Sigmoid colon (tissue), 3 donors: ENCODE measurements at regions not wholly inside any gene's neighbourhood (a gene's known extent, or its start where the extent isn't known, plus 50 kb on each side); places are given as distances from the start of the nearest gene placed in this dataset.

Source experiments
- POLR2A ChIP-seq, 2 donors: fragments of 450-650 bp; IDR thresholded peaks; one replicate each; pipeline ENCODE4 v1.6.1; 2016; ENCODE audit warnings: antibody characterized with exemption in 2 of 2, mild to moderate bottlenecking in 2 of 2, moderate library complexity in 2 of 2
- TF ChIP-seq, protein P1 (sequence below), 4 experiments: fragments of 450-650 bp in 3 of 4; fragments of 200-600 bp in 1 of 4; IDR thresholded peaks; one replicate each; pipeline ENCODE4 v1.5.1; 2016 to 2019; ENCODE audit warnings: antibody characterized with exemption in 4 of 4, mild to moderate bottlenecking in 3 of 4, moderate library complexity in 2 of 4

DNA sequence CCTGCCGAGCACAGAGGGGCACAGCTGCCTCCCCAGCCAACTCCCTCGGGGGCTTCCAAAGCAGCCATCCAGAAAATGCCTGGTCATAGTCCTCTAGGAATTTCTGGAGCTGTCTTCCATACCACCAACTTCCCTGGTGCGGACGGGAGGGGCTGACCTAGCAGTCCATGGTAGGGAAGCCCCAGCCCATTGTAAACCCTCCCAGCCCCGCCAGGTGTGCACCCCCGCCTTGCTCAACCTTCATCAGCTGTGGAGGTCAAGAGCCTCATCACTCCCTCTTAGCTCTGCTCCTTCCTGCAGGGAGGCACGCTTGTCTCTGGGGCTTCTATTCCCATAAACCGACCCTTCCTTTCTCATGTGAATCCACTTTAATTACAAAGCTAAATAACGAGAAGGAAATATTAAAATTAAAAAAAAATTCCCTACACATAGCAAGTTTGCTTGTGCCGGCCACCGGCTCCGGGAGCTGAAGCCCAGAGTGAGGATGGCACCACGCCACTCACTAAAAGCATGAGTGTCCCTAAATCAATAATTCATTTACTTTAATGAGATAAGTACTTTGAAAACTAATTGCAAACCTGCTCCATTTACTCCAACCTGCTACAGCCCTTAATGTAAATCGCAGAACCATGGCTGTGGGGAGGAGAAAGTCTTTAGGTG, 181.4 kb downstream of the ENGASE start:
- TF ChIP-seq POLR2A (IDR thresholded peaks at IDR 0.05) = no peak
- TF ChIP-seq, protein P1, sequence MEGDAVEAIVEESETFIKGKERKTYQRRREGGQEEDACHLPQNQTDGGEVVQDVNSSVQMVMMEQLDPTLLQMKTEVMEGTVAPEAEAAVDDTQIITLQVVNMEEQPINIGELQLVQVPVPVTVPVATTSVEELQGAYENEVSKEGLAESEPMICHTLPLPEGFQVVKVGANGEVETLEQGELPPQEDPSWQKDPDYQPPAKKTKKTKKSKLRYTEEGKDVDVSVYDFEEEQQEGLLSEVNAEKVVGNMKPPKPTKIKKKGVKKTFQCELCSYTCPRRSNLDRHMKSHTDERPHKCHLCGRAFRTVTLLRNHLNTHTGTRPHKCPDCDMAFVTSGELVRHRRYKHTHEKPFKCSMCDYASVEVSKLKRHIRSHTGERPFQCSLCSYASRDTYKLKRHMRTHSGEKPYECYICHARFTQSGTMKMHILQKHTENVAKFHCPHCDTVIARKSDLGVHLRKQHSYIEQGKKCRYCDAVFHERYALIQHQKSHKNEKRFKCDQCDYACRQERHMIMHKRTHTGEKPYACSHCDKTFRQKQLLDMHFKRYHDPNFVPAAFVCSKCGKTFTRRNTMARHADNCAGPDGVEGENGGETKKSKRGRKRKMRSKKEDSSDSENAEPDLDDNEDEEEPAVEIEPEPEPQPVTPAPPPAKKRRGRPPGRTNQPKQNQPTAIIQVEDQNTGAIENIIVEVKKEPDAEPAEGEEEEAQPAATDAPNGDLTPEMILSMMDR (IDR thresholded peaks at IDR 0.05) = no peak
